Endodermal cell (in vitro differentiated cells): ENCODE measurements at regions not wholly inside any gene's neighbourhood (a gene's known extent, or its start where the extent isn't known, plus 50 kb on each side); places are given as distances from the start of the nearest gene placed in this dataset.
A peak's percentile ranks its signal among the peaks of the same experiment; 100 is the strongest.

ENCODE experiments used
- DNase-seq: peaks from one replicate; pipeline ENCODE4 v3.0.0-alpha.2; 2017
- H3K27ac ChIP-seq: 2 replicates; pipeline ENCODE4 v1.5.1; 2013; ENCODE audit warnings: mild to moderate bottlenecking, low read depth, low read length, moderate library complexity
- H3K27me3 ChIP-seq: 2 replicates; pipeline ENCODE4 v1.6.1; 2013; ENCODE audit warnings: mild to moderate bottlenecking, low read length, moderate library complexity; ENCODE audit not compliant: insufficient read depth, control insufficient read depth, poor library complexity, severe bottlenecking
- H3K36me3 ChIP-seq: 2 replicates; pipeline ENCODE4 v1.7.0; 2013; ENCODE audit warnings: mild to moderate bottlenecking, low read length, moderate library complexity; ENCODE audit not compliant: control insufficient read depth, insufficient read depth
- H3K4me1 ChIP-seq: one replicate; pipeline ENCODE4 v1.7.0; 2013; ENCODE audit warnings: low read length; ENCODE audit not compliant: control insufficient read depth, insufficient read depth
- H3K4me3 ChIP-seq: 2 replicates; pipeline ENCODE4 v1.5.1; 2013; ENCODE audit warnings: mild to moderate bottlenecking, low read length, moderate library complexity
- H3K9ac ChIP-seq: 2 replicates; pipeline ENCODE4 v1.6.1; 2013; ENCODE audit warnings: mild to moderate bottlenecking, low read length, moderate library complexity; ENCODE audit not compliant: poor library complexity, severe bottlenecking; ENCODE audit errors: extremely low read depth
- H3K9me3 ChIP-seq: 2 replicates; pipeline ENCODE4 v1.6.1; 2013; ENCODE audit warnings: mild to moderate bottlenecking, low read length, moderate library complexity; ENCODE audit not compliant: control insufficient read depth
- H3K27ac Mint-ChIP-seq: 2 replicates; pipeline ENCODE4 v1.8.0; 2020; ENCODE audit warnings: mixed read lengths
- H3K27me3 Mint-ChIP-seq: 2 replicates; pipeline ENCODE4 v1.8.0; 2021; ENCODE audit warnings: mild to moderate bottlenecking, mixed read lengths; ENCODE audit not compliant: insufficient read depth
- H3K36me3 Mint-ChIP-seq: 2 replicates; pipeline ENCODE4 v1.8.0; 2020; ENCODE audit warnings: low read depth, mixed read lengths
- H3K4me1 Mint-ChIP-seq: 2 replicates; pipeline ENCODE4 v1.8.0; 2020; ENCODE audit warnings: mixed read lengths
- H3K4me3 Mint-ChIP-seq: 2 replicates; pipeline ENCODE4 v1.8.0; 2020; ENCODE audit warnings: mild to moderate bottlenecking, moderate library complexity, mixed read lengths
- H3K9me3 Mint-ChIP-seq: 2 replicates; pipeline ENCODE4 v1.8.0; 2020; ENCODE audit warnings: mild to moderate bottlenecking, mixed read lengths
- WGBS, 2 experiments: methylation state at CpG; one replicate each; pipeline versions ENCODE4 v1.1.5 to v1.1.7; 2013; ENCODE audit warnings: missing lambda C conversion rate in 2 of 2, mixed read lengths in 1 of 2; ENCODE audit not compliant: insufficient coverage in 1 of 2, insufficient read length in 1 of 2; 5-methylcytosine and 5-hydroxymethylcytosine counted together
- TF ChIP-seq, protein P1 (sequence below): fragments of 200-600 bp; sonication (generic); conservative IDR thresholded peaks from 2 replicates; pipeline ENCODE4 v1.5.0; 2021; ENCODE audit warnings: antibody characterized with exemption, mild to moderate bottlenecking

DNA sequence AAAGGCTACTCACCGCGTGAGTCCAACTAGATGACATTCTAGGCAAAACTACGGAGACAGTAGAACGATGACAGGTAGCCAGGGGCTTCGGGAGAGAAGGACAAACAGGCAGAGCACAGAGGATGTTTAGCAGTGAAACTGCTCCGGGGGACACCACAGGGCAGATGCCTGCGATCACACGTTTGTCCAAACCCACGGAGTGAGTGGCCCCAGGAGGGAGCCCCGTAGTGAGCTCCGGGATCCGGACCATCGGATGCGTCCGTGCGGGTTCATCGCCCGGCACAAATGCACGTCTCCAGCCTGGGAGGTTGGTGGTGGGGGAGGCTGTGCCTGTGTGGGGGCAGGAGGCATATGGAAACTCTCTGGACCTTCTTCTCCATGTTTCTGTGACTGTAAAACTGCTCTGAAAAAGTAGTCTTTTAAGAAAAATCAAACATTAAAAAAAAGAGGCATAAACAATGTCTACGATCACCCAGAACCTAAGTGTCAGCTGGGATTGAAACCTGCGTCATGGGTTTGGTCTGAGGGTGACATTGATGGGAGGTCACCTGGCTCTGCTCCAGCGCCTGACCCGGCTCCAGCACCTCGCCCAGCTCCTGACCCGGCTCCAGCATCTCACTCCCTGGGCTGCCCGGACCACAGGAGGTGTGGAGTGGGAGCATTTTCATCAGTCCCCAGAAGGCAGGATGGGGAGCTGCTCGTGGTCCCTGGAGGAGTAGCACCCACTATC is 83.0 kb upstream of the CTDP1 start:
- Mint-ChIP-seq H3K4me1 (peaks cover 37% of the 10 kb centered on the region), H3K9me3 (peaks cover 13% of the 10 kb centered on the region), H3K27me3 (peaks cover 1% of the 10 kb centered on the region), H3K27ac (no peak overlapping the region), H3K36me3 (peaks cover 3% of the 10 kb centered on the region), H3K4me3 (no peak overlapping the region)
- Histone ChIP-seq H3K9me3 (peaks cover 11% of the 10 kb centered on the region), H3K4me1 (peaks cover 6% of the 10 kb centered on the region), H3K27me3 (no peaks in the 10 kb centered on the region), H3K27ac (no peak overlapping the region), H3K9ac (no peak overlapping the region), H3K4me3 (no peak overlapping the region), H3K36me3 (no peaks in the 10 kb centered on the region)
- DNase-seq: no peak
- TF ChIP-seq, protein P1, sequence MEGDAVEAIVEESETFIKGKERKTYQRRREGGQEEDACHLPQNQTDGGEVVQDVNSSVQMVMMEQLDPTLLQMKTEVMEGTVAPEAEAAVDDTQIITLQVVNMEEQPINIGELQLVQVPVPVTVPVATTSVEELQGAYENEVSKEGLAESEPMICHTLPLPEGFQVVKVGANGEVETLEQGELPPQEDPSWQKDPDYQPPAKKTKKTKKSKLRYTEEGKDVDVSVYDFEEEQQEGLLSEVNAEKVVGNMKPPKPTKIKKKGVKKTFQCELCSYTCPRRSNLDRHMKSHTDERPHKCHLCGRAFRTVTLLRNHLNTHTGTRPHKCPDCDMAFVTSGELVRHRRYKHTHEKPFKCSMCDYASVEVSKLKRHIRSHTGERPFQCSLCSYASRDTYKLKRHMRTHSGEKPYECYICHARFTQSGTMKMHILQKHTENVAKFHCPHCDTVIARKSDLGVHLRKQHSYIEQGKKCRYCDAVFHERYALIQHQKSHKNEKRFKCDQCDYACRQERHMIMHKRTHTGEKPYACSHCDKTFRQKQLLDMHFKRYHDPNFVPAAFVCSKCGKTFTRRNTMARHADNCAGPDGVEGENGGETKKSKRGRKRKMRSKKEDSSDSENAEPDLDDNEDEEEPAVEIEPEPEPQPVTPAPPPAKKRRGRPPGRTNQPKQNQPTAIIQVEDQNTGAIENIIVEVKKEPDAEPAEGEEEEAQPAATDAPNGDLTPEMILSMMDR: no peak
- 88 to 91% methylated on average over 12 to 27 of the region's 27 CpGs for WGBS, 2 experiments

DNA sequence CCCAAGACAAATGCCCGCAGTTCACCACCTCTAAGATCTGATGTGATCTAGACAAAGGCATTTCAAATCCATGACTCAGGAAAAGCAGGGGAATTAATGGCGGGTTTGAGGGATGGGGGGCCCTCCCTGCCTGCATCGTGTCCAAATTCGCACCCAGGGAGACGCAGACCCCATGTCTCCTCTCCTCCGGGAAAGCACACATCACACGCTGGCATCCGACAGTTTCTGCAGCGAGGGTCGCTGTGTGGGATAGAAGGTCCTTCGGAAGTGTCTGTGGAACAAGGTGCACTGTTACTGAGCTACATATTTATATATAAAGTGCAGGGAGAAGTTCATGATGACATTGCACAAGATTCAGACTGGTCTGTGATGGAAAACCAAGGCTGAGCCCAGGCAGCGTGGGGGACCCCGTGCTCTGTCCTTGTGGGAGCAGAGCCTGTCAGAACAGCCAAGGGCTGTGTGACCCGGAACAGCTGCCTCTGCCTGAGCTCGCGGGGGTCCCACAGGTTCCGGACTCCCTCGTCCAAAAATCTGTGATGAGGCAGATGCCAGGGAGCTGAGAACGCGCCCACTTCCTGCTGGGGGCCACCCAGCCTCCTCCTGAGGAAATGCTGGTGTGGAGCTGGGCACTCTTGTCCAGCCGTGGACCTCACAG is 82.3 kb upstream of the CTDP1 start:
- Histone ChIP-seq H3K36me3 (no peaks in the 10 kb centered on the region), H3K27me3 (no peaks in the 10 kb centered on the region), H3K4me1 (peaks cover 6% of the 10 kb centered on the region), H3K9me3 (peaks cover 8% of the 10 kb centered on the region), H3K9ac (no peak overlapping the region), H3K27ac (no peak overlapping the region), H3K4me3 (no peak overlapping the region)
- 96% methylated on average over 11 to 21 of the region's 21 CpGs for WGBS, 2 experiments
- TF ChIP-seq, protein P1: no peak
- Mint-ChIP-seq H3K4me1 (peaks cover 38% of the 10 kb centered on the region), H3K27me3 (peaks cover 1% of the 10 kb centered on the region), H3K4me3 (no peak overlapping the region), H3K9me3 (peaks cover 12% of the 10 kb centered on the region), H3K36me3 (peaks cover 3% of the 10 kb centered on the region), H3K27ac (no peak overlapping the region)
- DNase-seq: no peak

DNA sequence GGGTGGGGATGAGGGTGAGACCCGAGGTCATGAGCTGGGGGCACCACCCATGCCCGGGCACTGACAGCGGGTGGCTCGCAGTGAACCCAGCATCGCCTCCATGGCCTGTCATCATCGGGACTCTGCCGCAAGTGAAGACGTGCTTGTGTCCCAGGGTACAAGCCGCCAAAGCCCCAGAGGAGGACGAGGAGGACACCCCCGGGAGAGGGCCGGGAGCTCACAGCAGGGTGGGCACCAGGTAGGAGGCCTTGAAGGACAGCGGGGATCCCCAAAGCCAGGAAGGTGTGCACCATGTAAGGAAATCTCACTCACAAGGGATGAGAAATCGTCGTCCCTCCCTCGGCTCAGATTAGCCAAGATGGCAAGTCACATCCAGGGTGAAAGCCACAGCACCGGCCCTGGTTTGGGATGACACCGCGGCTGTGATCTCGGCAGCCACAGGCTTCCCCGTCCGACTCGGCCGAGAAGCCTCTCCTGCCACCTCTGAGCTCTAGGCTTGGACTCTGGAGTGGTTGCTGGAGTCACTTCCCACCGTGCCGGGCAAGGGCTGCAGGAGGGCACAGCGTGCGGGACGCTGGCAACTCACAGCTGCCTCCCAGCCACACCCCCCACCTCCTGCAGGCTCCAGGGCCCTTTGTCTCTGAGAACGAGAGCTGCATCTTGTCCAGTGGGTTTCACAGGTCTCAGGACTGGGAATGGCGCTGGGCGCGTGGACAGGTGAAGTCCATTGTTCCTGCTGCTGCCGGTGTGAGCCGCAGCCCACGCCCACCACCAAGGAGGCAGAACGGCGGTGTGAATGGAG is 81.6 kb upstream of the CTDP1 start:
- no peak for DNase-seq
- peaks cover 42% of the 10 kb centered on the region for H3K4me1 Mint-ChIP-seq

More for the DNA sequence above, 81.6 kb upstream of the CTDP1 start:
- Histone ChIP-seq H3K36me3 (no peaks in the 10 kb centered on the region), H3K27ac (no peak overlapping the region), H3K9me3 (peaks cover 2% of the 10 kb centered on the region), H3K9ac (no peak overlapping the region), H3K4me1 (peaks cover 6% of the 10 kb centered on the region), H3K27me3 (no peaks in the 10 kb centered on the region), H3K4me3 (no peak overlapping the region)
- peaks cover 1% of the 10 kb centered on the region for H3K27me3 Mint-ChIP-seq
- WGBS, 2 experiments: 91 to 92% methylated on average over 25 to 38 of the region's 38 CpGs
- TF ChIP-seq, protein P1: no peak
- peak overlapping the region; percentile 66 for H3K27ac Mint-ChIP-seq
- H3K36me3 Mint-ChIP-seq: no peaks in the 10 kb centered on the region
- H3K4me3 Mint-ChIP-seq: no peak overlapping the region
- peaks cover 6% of the 10 kb centered on the region for H3K9me3 Mint-ChIP-seq
